ENCODE measurements at regions not wholly inside any gene's neighbourhood (a gene's known extent, or its start where the extent isn't known, plus 50 kb on each side); places are given as distances from the start of the nearest gene placed in this dataset.
A peak's percentile ranks its signal among the peaks of the same experiment; 100 is the strongest.

DNA sequence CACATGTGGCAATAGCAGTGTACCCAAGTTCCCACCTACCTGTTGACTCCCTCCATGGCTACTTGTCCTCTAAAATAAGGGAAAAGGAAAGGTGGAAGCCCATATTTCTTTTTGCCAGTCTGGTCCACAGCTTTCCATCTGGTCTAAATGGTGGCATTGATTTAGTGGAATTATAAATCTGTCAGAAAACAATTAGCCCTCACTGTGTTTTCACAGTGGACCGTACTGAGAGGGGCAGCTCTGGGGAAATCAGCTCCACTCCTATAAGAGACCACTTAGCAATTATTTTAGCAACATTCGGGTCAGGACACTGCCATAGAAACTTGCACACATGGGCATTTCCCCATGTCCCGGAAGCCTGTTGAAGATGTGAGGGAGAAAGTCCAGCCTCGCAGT, 653.4 kb upstream of the MARCKS start:
- Mint-ChIP-seq H3K4me1 (ENCODE audit: unreplicated experiment) (peaks cover 16% of the 10 kb centered on the region), H3K27me3 (ENCODE audit: unreplicated experiment) (no peaks in the 10 kb centered on the region), H3K27ac (ENCODE audit: unreplicated experiment) (no peak overlapping the region), H3K36me3 (ENCODE audit: unreplicated experiment) (no peaks in the 10 kb centered on the region), H3K9me3 (ENCODE audit: unreplicated experiment) (peaks cover 8% of the 10 kb centered on the region), H3K4me3 (ENCODE audit: unreplicated experiment) (no peak overlapping the region)
- DNase-seq (ENCODE audit: extremely low spot score, unreplicated experiment): no peak
- TF ChIP-seq, protein P1, sequence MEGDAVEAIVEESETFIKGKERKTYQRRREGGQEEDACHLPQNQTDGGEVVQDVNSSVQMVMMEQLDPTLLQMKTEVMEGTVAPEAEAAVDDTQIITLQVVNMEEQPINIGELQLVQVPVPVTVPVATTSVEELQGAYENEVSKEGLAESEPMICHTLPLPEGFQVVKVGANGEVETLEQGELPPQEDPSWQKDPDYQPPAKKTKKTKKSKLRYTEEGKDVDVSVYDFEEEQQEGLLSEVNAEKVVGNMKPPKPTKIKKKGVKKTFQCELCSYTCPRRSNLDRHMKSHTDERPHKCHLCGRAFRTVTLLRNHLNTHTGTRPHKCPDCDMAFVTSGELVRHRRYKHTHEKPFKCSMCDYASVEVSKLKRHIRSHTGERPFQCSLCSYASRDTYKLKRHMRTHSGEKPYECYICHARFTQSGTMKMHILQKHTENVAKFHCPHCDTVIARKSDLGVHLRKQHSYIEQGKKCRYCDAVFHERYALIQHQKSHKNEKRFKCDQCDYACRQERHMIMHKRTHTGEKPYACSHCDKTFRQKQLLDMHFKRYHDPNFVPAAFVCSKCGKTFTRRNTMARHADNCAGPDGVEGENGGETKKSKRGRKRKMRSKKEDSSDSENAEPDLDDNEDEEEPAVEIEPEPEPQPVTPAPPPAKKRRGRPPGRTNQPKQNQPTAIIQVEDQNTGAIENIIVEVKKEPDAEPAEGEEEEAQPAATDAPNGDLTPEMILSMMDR (IDR thresholded peaks at IDR 0.05): no peak

DNA sequence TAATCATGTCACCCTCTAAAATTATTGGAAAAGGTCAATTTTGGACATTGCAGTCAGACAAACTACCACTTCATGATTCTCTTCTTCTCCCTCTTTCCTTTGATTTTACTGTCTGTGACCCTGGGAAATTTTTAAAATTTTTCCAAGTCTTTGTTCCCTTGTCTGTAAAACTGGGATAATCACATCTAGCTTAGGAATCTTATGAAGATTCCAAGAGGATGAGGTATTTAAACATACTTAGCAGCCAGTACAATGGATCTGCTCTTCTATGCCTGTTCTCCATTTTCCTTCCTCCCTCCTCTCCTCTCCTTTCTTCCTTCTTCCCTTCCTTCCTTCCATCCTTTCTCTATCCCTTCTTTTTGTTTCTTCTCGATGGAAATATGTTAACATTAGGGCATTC, 651.6 kb upstream of the MARCKS start:
- H3K27ac Mint-ChIP-seq (ENCODE audit: unreplicated experiment): peak overlapping the region; percentile 51
- TF ChIP-seq, protein P1 (IDR thresholded peaks at IDR 0.05): no peak
- H3K27me3 Mint-ChIP-seq (ENCODE audit: unreplicated experiment): no peaks in the 10 kb centered on the region
- peaks cover 8% of the 10 kb centered on the region for H3K9me3 Mint-ChIP-seq (ENCODE audit: unreplicated experiment)
- H3K4me1 Mint-ChIP-seq (ENCODE audit: unreplicated experiment): peaks cover 31% of the 10 kb centered on the region
- H3K36me3 Mint-ChIP-seq (ENCODE audit: unreplicated experiment): no peaks in the 10 kb centered on the region
- no peak overlapping the region for H3K4me3 Mint-ChIP-seq (ENCODE audit: unreplicated experiment)
- no peak for DNase-seq (ENCODE audit: extremely low spot score, unreplicated experiment)

DNA sequence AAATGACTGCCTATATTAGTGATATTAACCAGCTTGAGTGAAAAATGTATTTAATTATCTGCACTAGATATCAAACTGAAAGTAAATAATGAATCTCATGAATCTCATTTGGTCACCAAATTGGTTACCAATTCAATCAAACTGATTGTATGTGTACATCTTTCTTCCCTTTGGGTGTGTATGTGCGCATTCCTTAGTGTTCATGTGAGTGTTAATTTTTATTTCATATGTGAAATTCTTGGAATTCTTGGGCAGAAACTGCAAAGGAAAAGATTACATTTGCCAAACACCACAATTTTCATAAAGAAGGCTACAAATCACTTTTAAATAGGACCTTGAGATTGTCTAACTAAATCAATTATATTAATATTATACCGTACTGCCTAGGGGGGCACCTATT, 648.4 kb upstream of the MARCKS start:
- no peaks in the 10 kb centered on the region for H3K36me3 Mint-ChIP-seq (ENCODE audit: unreplicated experiment)

DNA sequence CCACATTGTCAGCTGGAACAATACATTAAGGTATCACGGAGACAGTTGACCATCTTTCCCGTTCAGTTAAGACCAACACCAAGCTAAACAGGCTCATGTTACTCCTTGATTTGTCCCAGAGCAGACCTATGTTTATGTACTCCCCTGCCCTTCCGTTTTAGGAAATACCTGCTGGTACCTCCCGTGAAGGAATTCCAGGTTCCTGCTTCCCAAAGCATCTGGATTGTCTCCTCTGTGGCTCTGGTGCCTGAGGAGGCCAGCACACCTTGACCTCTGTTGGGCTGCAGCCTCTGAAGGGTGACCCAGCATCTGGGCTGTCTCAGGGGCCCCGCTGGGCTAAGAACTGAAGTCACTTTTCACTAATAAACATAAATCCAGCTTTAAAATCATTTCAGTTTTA, 647.8 kb upstream of the MARCKS start:
- Mint-ChIP-seq H3K4me3 (ENCODE audit: unreplicated experiment) (no peak overlapping the region), H3K27ac (ENCODE audit: unreplicated experiment) (peak overlapping the region; percentile 31), H3K27me3 (ENCODE audit: unreplicated experiment) (no peaks in the 10 kb centered on the region), H3K4me1 (ENCODE audit: unreplicated experiment) (peaks cover 36% of the 10 kb centered on the region), H3K36me3 (ENCODE audit: unreplicated experiment) (no peaks in the 10 kb centered on the region), H3K9me3 (ENCODE audit: unreplicated experiment) (peaks cover 8% of the 10 kb centered on the region)
- no peak for DNase-seq (ENCODE audit: extremely low spot score, unreplicated experiment)
- TF ChIP-seq, protein P1 (IDR thresholded peaks at IDR 0.05): no peak

More for the DNA sequence above, 648.4 kb upstream of the MARCKS start:
- TF ChIP-seq, protein P1 (IDR thresholded peaks at IDR 0.05): no peak
- DNase-seq (ENCODE audit: extremely low spot score, unreplicated experiment): no peak
- peak overlapping the region; percentile 28 for H3K27ac Mint-ChIP-seq (ENCODE audit: unreplicated experiment)
- no peak overlapping the region for H3K4me3 Mint-ChIP-seq (ENCODE audit: unreplicated experiment)
- peaks cover 36% of the 10 kb centered on the region for H3K4me1 Mint-ChIP-seq (ENCODE audit: unreplicated experiment)
- H3K27me3 Mint-ChIP-seq (ENCODE audit: unreplicated experiment): no peaks in the 10 kb centered on the region
- peaks cover 8% of the 10 kb centered on the region for H3K9me3 Mint-ChIP-seq (ENCODE audit: unreplicated experiment)

DNA sequence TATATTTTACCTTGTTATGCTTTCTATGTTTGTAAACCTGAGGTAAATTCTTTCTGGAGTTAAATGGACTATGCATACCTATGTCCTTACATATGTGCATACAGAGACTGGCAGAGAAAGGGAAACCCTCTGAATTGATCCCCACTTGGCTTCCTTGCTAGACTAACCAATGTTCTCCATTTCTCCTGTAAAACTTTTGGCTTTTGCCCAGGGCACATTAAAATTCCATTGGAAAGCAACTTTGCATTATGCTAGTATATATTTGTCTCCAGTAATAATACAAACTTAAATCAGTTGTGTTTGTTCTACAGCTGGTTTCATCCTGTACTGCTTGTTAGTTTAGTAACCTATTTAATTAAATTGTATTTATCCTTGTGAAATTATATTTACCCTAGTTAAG, 646.0 kb upstream of the MARCKS start:
- H3K9me3 Mint-ChIP-seq (ENCODE audit: unreplicated experiment): peaks cover 3% of the 10 kb centered on the region
- no peaks in the 10 kb centered on the region for H3K27me3 Mint-ChIP-seq (ENCODE audit: unreplicated experiment)
- H3K27ac Mint-ChIP-seq (ENCODE audit: unreplicated experiment): peak overlapping the region; percentile 28
- H3K36me3 Mint-ChIP-seq (ENCODE audit: unreplicated experiment): no peaks in the 10 kb centered on the region
- H3K4me3 Mint-ChIP-seq (ENCODE audit: unreplicated experiment): no peak overlapping the region
- peaks cover 28% of the 10 kb centered on the region for H3K4me1 Mint-ChIP-seq (ENCODE audit: unreplicated experiment)
- TF ChIP-seq, protein P1 (IDR thresholded peaks at IDR 0.05): no peak
- no peak for DNase-seq (ENCODE audit: extremely low spot score, unreplicated experiment)

Data from osteocyte (in vitro differentiated cells).